C4-2B (cell line): ENCODE measurements at regions not wholly inside any gene's neighbourhood (a gene's known extent, or its start where the extent isn't known, plus 50 kb on each side); places are given as distances from the start of the nearest gene placed in this dataset.

Experiments
- ZFX ChIP-seq: fragments of 450-650 bp; IDR thresholded peaks from 2 replicates; pipeline ENCODE4 v1.6.1; 2017
- TF ChIP-seq, protein P1 (sequence below): fragments of 450-650 bp; conservative IDR thresholded peaks from 2 replicates; pipeline ENCODE4 v1.5.1; 2017; ENCODE audit warnings: mild to moderate bottlenecking

DNA sequence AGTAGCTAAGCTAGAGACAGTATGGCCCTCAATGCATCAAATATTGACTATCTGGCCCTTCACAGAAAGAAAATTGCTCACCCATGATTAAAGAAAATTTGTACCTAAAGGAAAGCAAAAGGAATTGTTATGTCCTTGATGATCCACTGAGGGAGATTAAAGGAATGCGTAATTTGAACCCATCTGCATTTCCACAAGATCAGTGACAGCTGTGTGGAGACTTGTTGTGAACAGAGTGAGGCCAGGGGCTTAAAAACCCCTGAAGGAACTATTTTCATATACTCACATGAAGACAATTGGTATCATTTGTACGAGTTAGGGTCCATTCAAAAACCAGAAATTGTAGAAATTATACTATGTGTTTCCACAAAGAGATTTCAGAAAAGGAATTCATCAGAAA is 1908.1 kb upstream of the SEL1L start:
- TF ChIP-seq, protein P1, sequence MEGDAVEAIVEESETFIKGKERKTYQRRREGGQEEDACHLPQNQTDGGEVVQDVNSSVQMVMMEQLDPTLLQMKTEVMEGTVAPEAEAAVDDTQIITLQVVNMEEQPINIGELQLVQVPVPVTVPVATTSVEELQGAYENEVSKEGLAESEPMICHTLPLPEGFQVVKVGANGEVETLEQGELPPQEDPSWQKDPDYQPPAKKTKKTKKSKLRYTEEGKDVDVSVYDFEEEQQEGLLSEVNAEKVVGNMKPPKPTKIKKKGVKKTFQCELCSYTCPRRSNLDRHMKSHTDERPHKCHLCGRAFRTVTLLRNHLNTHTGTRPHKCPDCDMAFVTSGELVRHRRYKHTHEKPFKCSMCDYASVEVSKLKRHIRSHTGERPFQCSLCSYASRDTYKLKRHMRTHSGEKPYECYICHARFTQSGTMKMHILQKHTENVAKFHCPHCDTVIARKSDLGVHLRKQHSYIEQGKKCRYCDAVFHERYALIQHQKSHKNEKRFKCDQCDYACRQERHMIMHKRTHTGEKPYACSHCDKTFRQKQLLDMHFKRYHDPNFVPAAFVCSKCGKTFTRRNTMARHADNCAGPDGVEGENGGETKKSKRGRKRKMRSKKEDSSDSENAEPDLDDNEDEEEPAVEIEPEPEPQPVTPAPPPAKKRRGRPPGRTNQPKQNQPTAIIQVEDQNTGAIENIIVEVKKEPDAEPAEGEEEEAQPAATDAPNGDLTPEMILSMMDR, result no peak
- no peak for TF ChIP-seq ZFX
